ENCODE measurements at regions not wholly inside any gene's neighbourhood (a gene's known extent, or its start where the extent isn't known, plus 50 kb on each side); places are given as distances from the start of the nearest gene placed in this dataset.

DNA sequence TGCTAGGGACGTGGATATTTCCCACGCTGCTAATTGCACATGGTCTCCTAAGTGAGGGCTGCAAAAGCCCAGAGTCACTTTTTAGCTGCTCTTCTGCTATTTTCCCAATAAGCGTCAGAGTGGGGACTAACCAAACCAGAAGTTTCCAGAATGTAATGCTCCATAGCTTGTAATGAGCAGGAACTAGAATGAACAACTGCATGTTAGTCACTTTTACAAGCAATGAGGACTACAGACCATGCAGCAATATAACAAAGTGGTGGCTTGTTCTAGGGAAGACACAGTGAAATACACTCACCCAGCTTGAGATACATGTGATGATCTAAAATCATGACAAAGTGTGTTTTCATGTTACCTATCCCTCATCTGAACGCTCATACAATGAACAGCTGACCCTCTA, 314.1 kb upstream of the SGK1 start:
- TF ChIP-seq, protein P1, sequence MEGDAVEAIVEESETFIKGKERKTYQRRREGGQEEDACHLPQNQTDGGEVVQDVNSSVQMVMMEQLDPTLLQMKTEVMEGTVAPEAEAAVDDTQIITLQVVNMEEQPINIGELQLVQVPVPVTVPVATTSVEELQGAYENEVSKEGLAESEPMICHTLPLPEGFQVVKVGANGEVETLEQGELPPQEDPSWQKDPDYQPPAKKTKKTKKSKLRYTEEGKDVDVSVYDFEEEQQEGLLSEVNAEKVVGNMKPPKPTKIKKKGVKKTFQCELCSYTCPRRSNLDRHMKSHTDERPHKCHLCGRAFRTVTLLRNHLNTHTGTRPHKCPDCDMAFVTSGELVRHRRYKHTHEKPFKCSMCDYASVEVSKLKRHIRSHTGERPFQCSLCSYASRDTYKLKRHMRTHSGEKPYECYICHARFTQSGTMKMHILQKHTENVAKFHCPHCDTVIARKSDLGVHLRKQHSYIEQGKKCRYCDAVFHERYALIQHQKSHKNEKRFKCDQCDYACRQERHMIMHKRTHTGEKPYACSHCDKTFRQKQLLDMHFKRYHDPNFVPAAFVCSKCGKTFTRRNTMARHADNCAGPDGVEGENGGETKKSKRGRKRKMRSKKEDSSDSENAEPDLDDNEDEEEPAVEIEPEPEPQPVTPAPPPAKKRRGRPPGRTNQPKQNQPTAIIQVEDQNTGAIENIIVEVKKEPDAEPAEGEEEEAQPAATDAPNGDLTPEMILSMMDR (IDR thresholded peaks at IDR 0.05), result no peak
- TF ChIP-seq POLR2A (IDR thresholded peaks at IDR 0.05), result no peak
